22Rv1 (cell line): ENCODE measurements at regions not wholly inside any gene's neighbourhood (a gene's known extent, or its start where the extent isn't known, plus 50 kb on each side); places are given as distances from the start of the nearest gene placed in this dataset.

Source experiments
- H3K27ac ChIP-seq: fragments of 450-650 bp; 2 replicates; pipeline ENCODE4 v1.5.1; 2017
- ZFX ChIP-seq: fragments of 450-650 bp; IDR thresholded peaks from 2 replicates; pipeline ENCODE4 v1.6.1; 2017; ENCODE audit warnings: antibody characterized with exemption, borderline replicate concordance
- TF ChIP-seq, protein P1 (sequence below): fragments of 450-650 bp; IDR thresholded peaks from 2 replicates; pipeline ENCODE4 v1.5.1; 2017; ENCODE audit warnings: mild to moderate bottlenecking

DNA sequence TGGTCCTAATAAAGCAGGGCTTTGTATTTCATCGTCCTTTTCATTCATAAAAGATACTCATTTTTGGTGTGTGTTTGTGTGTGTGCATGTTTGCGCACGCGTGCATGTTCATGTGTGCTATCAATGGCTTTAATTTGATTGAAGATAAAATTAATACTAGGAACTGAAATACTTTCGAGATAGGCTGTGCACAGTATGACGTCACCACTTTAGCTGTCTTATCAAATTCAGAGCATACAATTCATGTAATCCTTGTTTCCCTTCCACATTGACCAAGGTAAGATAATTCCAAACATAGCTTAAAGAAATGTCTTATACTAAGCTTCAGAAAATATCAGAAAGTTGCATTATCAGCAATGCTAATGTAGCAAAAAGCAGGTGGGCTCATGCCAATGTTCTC, 113.6 kb upstream of the CYYR1 start:
- TF ChIP-seq, protein P1, sequence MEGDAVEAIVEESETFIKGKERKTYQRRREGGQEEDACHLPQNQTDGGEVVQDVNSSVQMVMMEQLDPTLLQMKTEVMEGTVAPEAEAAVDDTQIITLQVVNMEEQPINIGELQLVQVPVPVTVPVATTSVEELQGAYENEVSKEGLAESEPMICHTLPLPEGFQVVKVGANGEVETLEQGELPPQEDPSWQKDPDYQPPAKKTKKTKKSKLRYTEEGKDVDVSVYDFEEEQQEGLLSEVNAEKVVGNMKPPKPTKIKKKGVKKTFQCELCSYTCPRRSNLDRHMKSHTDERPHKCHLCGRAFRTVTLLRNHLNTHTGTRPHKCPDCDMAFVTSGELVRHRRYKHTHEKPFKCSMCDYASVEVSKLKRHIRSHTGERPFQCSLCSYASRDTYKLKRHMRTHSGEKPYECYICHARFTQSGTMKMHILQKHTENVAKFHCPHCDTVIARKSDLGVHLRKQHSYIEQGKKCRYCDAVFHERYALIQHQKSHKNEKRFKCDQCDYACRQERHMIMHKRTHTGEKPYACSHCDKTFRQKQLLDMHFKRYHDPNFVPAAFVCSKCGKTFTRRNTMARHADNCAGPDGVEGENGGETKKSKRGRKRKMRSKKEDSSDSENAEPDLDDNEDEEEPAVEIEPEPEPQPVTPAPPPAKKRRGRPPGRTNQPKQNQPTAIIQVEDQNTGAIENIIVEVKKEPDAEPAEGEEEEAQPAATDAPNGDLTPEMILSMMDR, result no peak
- no peak for TF ChIP-seq ZFX
- H3K27ac ChIP-seq, result no peak overlapping the region

DNA sequence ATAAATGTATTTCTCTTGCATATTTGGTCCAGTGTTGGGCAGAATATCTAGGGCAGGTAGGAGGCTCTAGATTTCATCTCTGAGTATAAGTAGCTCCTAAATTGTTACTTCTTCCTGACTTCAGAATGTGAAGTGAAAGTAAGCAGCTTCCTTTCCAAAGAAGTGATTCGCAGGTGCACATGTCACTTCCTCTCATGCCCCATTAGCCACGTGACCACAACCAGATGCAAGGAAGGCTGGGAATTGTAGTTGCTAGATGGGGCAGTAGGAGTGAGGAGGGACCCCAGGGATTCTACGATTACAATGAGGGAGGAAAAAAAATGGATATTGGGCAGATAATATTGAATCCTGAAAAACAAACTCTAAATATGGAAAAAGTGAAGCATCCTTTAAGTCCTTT, 113.2 kb upstream of the CYYR1 start:
- H3K27ac ChIP-seq, result no peak overlapping the region
- TF ChIP-seq, protein P1, result no peak
- TF ChIP-seq ZFX, result no peak

DNA sequence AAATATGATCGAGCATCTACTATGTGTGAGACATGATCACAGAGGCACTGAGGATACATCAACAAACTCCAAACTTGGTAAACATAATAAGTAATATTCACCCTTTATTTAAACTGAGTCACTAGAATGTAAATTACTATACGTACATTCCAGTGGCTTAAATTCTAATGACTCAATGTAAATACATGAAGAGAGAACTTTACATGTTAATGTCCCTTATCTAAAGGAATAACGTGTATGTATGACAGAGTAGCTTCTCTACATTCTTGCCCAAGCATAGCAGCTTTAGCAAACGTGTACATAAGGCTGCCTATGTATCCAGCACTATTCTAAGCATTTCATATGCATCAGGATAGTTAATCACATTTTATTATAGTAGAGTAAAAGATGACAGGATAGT, 111.8 kb upstream of the CYYR1 start:
- no peak for TF ChIP-seq ZFX
- TF ChIP-seq, protein P1, result no peak
- no peak overlapping the region for H3K27ac ChIP-seq

DNA sequence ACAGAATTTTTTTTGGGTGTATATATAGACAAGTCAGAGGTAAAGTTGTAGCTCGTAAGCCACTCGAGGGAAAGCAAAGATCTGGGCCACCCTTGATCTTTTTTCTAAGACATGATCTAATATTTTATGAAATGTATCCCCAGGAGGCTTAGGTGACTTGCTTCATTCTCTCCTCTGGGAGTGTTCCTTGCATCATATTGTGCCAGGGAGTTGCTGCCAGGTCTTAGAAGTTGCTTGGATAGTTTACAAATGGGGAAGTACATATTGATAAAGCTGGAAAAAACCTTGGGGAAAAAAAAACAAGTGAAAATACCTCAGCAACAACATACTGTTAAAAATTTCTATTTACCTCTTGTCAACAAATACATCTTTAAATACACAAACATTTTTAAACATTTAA, 110.9 kb upstream of the CYYR1 start:
- TF ChIP-seq, protein P1, result no peak
- no peak for TF ChIP-seq ZFX
- H3K27ac ChIP-seq, result no peak overlapping the region

DNA sequence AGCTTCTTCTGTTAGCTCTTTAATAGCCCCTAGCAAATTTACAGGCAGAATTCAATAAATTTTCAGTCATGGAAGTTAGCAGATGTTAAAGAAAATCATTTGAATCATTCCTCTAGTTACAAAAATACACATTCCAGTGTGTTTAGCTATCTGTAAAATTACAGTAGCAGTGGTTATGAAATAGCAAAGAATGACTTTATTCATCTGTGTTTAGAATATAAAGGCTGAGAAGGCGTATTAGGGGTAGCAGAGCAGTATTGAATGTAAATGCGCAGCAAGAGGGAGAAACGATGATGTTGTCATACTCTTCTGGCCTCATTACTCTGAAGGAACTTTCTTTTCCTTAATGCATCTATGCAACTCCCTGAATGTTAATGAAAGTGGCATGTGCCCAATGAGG, 106.2 kb upstream of the CYYR1 start:
- H3K27ac ChIP-seq, result no peak overlapping the region
- TF ChIP-seq, protein P1, result no peak
- no peak for TF ChIP-seq ZFX

DNA sequence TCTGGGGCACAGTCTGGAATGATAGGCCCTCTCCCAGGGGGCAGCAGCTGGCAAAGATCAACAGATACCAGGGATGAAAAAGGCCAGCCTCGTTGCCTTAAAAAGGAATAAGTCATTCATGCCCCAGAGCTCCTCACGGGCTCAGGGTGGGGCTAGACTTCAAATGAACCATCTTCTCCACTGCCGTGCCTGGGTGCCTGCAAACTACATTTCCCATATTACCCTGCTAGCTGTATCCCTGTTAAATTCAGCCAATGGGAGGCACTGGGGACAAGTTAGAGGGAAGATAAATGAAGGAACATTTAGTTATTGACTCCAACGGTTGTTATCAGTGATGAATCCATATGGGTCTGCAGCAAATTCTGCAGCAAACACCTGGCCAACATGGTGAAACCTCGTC, 101.2 kb upstream of the CYYR1 start:
- H3K27ac ChIP-seq, result no peak overlapping the region
- no peak for TF ChIP-seq ZFX
- TF ChIP-seq, protein P1, result no peak

DNA sequence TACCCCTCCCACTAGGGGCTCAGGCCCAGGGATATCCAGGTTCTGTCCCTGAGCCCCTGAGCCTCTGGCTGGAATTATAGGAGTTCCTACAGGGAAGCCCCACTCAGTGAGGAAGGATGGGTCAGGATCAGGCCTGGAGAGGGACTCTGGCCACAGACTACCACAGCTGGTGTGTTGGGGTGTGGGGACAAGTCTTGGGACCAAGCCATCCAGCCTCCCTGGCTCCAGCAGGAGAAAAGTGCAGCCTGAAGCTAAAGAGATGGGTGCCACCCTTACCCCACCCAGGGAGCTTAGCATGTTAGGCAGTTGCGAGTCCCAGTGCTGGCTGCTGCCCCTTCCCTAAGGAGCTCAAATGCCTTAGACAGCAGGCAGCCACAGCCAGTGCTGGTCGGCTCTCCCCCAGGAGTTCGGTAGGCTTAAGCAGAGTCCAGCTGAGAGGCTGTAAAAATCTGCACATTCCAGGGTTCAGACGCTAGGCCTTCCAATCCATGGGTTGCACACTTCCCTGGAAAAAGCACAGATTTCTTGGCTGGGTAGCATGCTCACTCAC, 96.2 kb upstream of the CYYR1 start:
- no peak overlapping the region for H3K27ac ChIP-seq
- TF ChIP-seq ZFX, result no peak
- TF ChIP-seq, protein P1, result no peak
